NCI-H748 (cell line): ENCODE measurements at regions not wholly inside any gene's neighbourhood (a gene's known extent, or its start where the extent isn't known, plus 50 kb on each side); places are given as distances from the start of the nearest gene placed in this dataset.

Source experiments
- DNase-seq: peaks from one replicate; lab custom pipeline; 2025; ENCODE audit not compliant: unreplicated experiment; lab: John Stamatoyannopoulos, UW

GRCh38 chr13:52975969-52976368 is 52.6 kb upstream of the OLFM4 start:
- DNase-seq: no peak

- no peak for DNase-seq
These were observed 53.5 kb upstream of the OLFM4 start for GRCh38 chr13:52975161-52975560.

DNA sequence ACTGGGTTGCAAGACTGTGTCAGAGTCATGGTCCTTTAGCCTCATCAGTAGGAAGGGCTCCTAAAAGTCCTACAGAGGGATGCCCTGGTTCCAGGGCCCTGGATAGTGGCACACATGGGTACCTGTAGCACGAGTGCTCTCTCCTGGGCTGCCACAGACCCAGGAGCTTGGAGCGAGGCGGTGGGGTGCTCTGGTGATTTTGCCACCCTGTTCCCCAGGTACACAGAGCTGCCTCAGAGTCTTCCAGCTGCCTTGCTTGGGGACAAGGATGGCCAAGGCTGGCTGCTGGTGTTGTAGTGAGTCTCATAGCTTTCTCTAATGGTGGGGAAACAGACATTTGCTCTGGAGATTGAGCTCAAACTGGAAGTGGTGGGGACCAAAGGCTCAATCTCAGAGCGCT is 53.9 kb upstream of the OLFM4 start:
- DNase-seq: no peak

- DNase-seq: no peak
These were observed 59.2 kb upstream of the OLFM4 start for GRCh38 chr13:52969373-52969772.

DNA sequence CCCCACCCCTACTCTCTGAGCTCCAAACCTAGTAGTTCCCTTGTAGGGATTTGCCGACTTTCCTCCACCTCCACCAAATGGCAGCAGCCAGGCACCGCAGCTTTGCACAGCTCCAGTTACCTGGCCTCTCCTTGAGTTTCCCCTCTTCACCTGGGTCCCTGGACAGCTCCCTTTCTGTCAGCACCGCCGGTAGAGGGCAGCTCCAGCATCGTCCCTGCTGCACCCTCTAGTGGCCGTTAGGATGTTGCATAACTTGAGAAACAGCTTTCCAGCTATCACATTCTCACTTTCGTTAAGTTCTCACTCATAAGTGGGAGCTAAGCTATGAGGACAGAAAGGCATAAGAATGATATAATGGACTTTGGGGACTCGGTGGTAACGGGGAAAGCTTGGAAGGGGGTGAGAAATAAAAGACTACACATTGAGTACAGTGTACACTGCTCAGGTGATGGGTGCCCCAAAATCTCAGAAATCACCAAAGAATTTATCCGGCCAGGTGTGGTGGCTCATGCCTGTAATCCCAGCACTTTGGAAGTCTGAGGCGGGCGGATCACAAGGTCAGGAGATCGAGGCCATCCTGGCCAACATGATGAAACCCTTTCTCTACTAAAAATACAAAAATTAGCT is 60.4 kb upstream of the OLFM4 start:
- DNase-seq: peak; percentile 91

DNA sequence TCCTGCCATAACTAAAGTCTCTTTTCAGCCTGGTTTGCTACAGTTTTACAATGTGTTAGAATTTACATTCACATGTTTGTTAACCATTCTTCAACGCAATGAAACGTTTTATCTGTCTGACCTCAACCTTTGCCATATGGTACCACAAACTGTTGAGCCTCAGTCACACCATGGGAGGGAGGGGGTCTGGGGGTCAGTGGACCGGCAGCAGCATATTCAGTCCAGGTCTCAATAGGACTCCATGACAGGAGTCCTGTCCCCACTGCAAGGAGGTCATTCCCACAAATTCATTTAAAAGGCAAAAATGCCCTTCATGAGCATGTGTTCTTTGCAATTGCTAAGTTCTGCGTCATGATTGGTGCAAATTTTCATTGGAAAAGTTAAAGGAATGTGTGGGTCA is 66.6 kb upstream of the OLFM4 start:
- no peak for DNase-seq

DNA sequence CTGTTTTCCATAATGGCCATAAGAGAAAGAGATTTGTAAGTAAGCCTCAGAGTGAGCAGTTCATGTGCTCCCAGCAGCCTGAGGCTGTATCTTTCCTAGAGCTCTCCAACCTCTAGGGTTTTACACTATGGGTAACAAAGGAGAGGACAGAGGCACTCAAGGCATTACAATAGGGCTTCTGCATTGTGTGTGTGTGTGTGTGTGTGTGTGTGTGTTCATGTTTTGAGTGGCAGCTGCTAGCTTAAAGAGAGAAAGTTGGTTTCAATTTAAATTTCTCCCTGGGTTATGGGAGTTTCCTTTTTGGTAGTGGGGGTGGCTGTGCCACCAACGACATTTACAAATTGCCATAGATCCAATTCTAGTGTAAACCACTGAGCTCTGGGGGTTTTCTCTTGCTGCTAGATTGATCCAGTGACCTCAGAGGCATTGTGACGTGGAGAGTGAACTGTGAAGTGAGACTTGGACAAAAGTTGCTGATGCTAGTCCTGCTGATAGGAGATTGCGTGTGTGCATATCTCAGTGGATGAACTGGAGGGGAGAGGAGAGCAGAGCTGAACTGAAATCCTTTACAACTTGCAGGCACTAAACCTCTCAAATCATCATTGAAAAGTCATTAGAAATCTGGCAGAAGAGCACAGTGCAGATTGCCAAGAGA is 67.2 kb upstream of the OLFM4 start:
- peak; percentile 7 for DNase-seq

GRCh38 chr13:52955472-52955874 is 73.1 kb upstream of the OLFM4 start:
- DNase-seq: no peak

- no peak for DNase-seq
These were observed 73.8 kb upstream of the OLFM4 start for GRCh38 chr13:52954838-52955237.

DNA sequence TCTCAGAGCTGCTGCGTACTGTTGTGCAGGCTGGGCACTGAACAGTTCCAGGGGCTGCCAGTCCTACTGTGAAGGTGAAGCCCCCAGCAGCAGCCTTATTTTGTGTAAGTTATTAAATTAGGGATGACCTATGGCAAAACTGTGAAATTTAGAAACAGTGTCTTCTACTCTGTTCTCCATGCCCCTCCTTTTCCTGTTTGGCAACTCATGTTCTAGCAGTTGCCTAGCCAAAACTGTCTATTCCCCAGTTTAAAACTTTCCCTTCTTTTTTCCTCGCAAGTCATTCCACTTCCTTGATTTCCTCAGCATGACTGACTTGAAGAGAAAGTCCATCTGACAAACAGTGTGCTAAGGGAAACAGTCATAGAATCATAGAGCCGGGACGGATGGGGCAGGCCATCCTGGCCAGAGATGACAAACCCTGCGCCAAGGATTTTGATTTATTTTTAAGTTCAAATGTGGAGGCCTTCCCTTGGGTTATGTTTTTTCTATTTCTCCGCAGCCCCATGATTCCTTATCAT is 78.1 kb upstream of the OLFM4 start:
- DNase-seq: no peak

GRCh38 chr13:52949742-52950141 is 78.9 kb upstream of the OLFM4 start:
- DNase-seq: no peak

GRCh38 chr13:52949044-52949443 is 79.6 kb upstream of the OLFM4 start:
- DNase-seq: no peak

DNA sequence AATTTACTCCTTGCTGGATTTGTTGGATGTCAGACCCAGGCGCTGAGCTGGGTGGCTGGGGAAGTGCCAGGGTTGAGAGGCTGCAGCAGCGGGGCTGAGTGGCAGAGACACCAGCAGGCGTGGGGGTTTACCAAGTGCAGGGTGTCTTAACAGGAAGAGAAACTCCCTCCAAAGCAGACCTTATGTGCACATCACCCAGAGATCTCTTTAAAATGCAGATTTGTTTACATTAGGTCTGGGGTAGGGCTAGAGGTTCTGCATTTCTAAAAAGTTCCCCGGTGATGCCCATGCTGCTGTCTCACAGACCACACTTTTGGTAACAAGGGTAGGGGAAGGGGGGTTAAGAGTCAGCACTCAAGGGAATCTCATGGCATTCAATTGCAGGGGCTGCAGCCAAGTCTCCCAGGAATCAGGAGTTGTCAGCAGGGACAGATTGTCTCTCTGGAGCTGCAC is 80.7 kb upstream of the OLFM4 start:
- DNase-seq: no peak

DNA sequence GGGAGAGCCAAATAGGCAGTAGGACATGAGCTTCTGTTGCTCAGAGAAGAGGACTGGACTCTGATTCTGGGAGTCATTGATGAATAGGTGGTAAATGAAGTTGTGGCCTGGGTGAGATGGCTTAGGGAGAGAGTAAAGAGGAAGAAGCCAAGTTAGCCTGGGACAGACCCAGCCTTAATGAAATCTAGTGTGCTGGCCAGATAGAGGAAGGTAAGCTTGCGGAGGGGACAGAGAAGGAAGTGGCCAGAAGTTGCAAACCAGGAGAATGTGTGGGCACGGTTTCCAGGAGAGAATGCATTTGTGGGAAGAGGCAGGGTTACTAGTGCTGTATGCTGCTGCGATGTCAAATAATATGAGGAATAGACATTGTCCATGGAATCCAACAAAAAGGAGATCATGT is 83.3 kb upstream of the OLFM4 start:
- no peak for DNase-seq

DNA sequence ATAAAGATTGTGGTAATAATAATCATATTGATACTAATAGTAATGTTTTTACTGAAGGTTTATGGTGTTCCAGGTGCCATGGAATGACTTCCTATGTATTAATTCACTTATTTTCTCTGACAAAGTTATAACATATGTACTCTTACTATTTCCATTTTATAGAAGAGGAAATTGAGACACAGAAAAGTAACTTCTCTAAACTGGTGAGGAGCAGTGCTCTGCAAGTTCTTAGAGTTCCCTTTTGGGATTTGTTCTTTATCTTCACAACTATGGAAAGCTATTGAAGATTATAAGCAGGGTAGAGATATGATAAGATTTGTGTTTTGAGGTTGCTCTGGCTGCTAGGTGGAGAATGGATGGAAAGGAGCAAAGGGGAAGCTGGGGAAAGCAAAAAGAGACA is 83.9 kb upstream of the OLFM4 start:
- no peak for DNase-seq

- no peak for DNase-seq
These were observed 89.6 kb upstream of the PCDH8 start for GRCh38 chr13:52938065-52938464.

GRCh38 chr13:52936806-52937205 is 88.4 kb upstream of the PCDH8 start:
- DNase-seq: no peak

DNA sequence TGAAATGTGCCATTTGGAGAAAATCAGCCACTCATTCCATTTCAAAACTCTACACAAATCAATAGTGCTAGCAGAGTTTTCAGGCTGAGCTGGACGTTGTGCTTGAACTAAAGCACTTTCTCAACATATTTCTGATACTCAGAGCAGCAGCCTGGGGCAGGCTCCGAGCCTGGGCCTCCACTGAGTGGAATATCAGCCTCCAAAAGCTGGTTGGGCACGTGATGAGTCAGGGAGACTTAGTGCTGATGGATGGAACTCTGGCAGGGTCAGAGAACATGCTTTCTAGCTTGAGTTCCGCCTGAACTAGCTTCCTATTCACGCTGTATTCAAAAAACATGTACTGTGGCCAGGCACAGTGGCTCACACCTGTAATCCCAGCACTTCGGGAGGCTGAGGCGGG is 85.8 kb upstream of the PCDH8 start:
- no peak for DNase-seq

DNA sequence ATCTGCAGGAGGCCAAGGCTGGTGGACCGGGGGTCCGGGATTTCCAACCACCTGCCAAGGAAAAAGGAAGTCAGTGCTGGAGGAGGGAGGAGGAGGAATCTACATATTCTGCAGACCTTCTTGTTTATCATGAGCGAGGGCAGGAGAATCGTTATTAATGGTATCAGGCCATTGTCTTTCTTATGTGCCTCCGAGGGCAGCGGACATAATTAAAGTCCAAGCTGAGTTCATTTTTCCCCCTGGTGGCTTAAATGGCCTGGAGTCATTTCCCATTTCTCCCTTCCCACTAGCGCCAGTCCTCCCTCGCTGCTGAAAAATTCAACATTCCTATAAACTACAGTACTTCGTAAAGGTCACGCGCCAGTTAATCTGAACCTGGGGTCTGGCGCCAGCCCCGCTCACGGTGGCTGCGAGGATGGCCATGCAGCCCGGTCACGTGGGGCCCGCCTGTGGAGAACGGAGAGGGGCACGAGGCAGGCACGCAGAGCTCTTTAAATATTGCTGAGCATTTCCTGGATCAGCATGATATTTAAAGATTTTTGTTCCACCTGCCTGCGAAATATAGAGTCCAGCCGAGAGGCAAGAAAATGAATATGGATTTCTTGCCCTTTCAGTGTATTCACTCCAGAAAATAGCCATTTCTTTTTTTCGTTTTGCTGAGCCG is 85.2 kb upstream of the PCDH8 start:
- no peak for DNase-seq

DNA sequence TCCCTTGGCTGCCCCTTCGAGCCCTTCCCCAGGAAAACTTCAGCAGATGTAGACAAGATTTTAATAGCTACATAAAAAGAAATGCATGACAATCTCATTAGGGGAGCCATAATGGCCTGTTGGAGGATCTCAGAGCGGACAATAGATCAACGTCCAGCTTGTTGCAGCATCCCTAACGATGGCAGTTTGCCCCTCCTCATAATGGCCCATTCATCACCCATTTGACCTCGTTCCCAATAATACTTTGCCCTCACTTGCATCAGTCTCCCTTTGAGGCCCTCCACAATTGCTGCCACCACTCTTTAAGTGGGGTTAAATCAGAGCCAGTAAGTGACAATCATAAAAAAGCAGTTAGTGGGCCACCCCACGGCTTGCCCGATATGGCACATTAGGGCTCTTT is 84.7 kb upstream of the PCDH8 start:
- DNase-seq: no peak

DNA sequence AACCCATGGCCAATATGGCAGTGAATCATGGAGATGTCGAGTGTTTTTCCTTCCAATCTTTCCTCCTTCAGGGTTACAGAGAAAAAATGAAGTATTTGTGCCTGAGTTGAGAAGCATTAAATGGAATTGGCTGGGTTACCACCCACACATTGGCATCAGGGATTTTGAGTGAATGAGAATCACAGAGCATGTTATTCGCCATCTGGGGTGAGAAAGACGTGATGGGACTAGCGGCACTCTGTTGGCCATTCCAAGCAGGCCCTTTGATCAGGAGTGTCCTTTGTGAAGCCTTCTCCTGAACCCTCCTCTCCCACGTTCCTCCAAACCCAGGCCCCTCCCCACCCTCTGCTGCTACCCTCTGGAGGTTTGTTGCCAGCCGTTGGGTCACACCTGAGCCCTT is 84.2 kb upstream of the PCDH8 start:
- no peak for DNase-seq
